HT-29 (cell line): ENCODE measurements at regions not wholly inside any gene's neighbourhood (a gene's known extent, or its start where the extent isn't known, plus 50 kb on each side); places are given as distances from the start of the nearest gene placed in this dataset.

Experiments used
- DNase-seq: peaks from one replicate; pipeline ENCODE4 v3.0.0-alpha.2; 2015; ENCODE audit warnings: low spot score

DNA sequence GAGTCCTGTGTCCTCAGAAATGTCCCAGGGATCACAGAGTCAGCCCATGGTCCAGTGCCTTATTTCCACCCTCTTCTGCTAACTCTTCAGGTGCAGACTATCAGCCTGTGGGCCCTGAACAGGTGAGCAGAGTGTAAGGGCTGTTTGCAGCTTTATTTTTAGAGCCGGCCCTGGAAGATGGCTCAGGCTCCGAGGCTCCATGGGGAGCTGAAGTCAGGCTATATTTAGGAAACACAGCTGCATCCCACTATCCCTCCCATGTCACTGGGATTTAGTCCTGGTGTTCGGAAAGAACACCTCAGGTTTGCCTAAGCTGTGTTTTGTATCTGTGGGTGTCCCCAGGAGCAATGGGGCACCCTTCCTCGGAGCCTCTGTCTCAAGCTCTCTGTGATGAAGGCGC is 126.9 kb downstream of the RPS24 start:
- no peak for DNase-seq

- DNase-seq, result no peak
Measured at GRCh38 chr10:78162853-78163252, 129.2 kb downstream of the RPS24 start.

DNA sequence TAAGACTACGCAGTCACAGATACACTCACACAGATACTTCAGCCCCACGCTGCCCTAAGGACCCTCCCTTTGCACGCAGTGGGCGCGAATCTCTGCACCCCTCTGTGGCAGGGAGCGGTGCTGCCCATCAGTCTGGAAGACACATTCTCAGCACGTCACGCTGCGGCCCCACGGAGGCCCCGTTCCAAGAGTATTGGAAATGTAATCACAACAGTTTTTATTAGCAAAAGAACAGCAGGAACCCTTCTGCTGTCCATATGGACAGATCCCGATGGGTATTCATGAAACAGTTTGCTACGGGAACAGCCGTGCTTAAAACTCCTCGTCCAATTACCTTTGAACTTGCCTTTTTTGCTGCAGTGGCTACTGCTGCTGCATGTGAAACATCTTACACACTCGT is 131.0 kb downstream of the RPS24 start:
- DNase-seq, result no peak

DNA sequence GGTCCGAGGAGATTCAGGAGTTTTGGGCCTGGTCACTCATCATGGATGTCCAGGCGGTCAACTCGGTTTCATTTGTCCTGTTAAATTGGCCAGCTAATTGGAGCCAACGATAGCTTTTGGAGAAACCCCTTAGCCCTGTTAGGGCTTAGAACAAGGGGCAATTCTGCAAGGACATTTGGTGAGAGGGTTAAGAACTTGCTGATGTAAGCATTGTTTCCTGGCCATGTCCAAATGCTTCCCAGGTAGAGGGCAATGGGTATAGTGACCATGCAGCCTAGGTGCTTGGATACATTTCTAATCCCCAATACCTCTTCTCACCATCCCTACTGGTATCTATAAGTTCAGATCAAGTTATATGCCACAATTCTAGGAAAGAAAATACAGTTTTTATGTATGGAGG is 131.5 kb downstream of the RPS24 start:
- DNase-seq, result no peak

GRCh38 chr10:78165617-78166016 is 132.0 kb downstream of the RPS24 start:
- DNase-seq, result peak; percentile 40

GRCh38 chr10:78166261-78166660 is 132.6 kb downstream of the RPS24 start:
- no peak for DNase-seq

DNA sequence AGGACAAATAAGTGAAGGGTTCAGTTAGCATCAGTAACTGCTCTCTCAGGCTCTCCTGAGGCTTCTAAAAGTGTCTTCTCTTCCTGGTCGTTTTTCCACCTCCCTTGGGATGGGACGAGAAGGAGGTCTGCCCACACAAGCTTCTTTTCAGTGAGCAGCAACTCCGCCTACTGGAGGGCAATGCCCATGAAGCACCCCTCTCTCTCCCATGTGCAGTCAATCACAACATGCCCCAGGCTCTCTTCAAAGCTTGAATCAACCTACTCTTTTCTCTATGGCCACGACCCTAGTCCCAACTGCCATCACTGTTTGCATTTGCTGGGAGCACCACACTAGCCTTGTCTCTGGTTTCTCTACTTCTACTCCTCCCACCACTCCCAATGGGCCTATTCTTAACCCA is 135.6 kb downstream of the RPS24 start:
- DNase-seq, result no peak

DNA sequence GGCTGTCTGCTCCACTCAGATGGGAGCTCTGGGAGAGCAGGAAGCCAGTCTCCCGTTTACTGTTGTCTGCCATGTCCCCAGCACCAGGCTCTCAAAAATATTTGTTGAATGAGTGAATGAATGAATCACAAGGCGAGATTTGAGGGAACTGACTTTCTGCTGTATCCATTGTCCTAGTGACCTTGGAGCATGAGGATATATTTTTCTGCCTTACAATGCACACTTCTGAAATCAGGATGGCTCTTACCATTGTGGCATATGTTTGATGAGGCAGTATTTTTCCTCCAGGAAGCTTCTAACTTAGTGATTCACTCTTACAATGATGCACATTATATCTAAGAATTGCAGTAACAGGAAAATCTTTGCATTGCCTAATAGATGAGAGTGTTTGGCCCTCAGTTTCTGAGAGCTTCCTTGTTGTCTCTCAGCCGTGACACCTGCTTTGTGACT is 136.4 kb downstream of the RPS24 start:
- no peak for DNase-seq

DNA sequence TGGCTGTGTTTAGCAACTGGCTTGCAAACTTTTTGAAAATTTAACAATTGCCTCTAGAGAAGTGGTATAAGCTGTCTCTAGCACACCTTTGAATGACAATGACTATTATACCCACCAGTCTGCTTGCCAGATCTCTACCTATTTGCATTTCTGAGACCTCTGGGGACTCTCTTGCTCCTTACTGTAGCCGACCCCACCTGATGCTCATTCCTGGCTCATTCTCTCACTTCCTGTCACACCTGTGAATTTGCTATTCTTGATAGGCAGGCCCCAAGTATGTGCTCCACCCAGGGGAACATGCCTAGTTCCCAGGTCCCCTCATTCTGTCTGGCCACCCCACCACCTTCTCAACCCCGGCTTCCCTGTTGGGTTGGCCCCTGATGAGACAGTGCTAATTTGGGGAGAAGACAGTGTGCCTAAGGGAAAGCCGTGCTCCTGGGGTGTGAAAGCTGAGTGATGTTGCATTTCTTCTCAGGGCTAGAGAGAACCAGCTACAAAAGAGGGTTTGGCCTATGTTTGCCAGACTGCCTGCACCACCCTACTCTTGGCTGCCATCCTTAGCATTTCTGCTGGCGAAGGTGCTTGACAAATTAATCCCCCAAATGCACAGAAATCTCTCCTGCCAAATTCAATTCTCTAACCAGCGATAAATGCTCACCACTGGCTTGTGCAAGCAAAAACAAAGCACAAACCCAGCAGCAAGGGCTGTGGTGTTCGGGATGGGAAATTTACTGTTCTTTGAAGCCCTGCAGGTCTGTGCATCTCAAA is 138.2 kb downstream of the RPS24 start:
- no peak for DNase-seq

- DNase-seq, result no peak
Measured at GRCh38 chr10:78173360-78174015, 139.8 kb downstream of the RPS24 start.

DNA sequence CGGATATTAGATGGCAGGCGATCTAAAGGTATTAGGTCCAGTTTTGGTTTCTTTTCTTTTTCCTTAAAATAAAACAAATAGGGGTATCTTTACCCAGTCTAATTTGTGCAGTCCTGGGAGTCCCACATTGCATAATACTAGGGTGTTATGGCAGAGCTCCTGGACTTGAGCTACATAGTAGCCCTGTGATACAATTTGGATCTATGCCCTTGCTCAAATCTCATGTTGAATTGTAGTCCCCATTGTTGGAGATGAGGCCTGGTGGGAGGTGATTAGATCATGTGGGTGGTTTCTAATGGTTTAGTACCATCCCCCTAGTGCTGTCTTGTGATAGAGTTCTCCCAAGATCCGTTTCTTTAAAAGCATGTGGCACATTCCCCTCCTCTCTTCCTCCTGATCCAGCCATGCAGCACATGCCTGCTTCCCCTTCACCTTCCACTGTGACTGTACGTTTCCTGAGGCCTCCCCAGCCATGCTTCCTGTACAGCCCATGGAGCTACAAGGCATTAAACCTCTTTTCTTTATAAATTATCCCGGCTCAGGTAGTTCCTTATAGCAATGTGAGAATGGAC is 141.9 kb downstream of the RPS24 start:
- DNase-seq, result no peak

- DNase-seq, result no peak
Measured at GRCh38 chr10:78176320-78177317, 143.0 kb downstream of the RPS24 start.

- DNase-seq, result no peak
Measured at GRCh38 chr10:78177491-78178185, 144.0 kb downstream of the RPS24 start.

GRCh38 chr10:78178397-78178796 is 144.7 kb downstream of the RPS24 start:
- DNase-seq, result no peak

- DNase-seq, result no peak
Measured at GRCh38 chr10:78178940-78179339, 145.3 kb downstream of the RPS24 start.

- no peak for DNase-seq
Measured at GRCh38 chr10:78179886-78180705, 146.4 kb downstream of the RPS24 start.

GRCh38 chr10:78181381-78182055 is 147.9 kb downstream of the RPS24 start:
- DNase-seq, result no peak

- DNase-seq, result no peak
Measured at GRCh38 chr10:78182841-78183240, 149.2 kb downstream of the RPS24 start.

GRCh38 chr10:78184851-78185692 is 151.4 kb downstream of the RPS24 start:
- no peak for DNase-seq
